ENCODE measurements at regions not wholly inside any gene's neighbourhood (a gene's known extent, or its start where the extent isn't known, plus 50 kb on each side); places are given as distances from the start of the nearest gene placed in this dataset.

DNA sequence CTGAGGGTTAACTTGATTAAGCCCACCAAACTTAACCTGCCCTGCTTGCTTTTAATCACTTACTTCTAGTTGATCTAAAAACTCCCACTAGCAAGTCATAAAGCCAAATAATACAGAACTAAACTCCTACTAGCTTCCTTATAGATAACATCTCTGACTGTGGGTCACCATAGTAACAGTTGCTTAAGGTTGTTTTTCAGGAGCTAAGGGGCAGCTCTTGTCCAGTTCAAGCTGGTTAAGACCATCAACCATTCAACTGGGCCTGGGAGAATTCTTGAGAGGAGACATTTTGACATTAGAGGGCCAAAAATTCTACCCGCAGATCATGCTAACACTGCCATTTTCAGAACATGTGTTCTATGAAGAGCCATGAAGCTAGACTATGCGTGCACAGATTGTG lies 67.0 kb downstream of the UCHL1 start:
- TF ChIP-seq, protein P1, sequence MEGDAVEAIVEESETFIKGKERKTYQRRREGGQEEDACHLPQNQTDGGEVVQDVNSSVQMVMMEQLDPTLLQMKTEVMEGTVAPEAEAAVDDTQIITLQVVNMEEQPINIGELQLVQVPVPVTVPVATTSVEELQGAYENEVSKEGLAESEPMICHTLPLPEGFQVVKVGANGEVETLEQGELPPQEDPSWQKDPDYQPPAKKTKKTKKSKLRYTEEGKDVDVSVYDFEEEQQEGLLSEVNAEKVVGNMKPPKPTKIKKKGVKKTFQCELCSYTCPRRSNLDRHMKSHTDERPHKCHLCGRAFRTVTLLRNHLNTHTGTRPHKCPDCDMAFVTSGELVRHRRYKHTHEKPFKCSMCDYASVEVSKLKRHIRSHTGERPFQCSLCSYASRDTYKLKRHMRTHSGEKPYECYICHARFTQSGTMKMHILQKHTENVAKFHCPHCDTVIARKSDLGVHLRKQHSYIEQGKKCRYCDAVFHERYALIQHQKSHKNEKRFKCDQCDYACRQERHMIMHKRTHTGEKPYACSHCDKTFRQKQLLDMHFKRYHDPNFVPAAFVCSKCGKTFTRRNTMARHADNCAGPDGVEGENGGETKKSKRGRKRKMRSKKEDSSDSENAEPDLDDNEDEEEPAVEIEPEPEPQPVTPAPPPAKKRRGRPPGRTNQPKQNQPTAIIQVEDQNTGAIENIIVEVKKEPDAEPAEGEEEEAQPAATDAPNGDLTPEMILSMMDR (IDR thresholded peaks at IDR 0.05; ENCODE audit: low read depth, low read length) = no peak
- DNase-seq (ENCODE audit: extremely low read depth, low read depth) = no peak

DNA sequence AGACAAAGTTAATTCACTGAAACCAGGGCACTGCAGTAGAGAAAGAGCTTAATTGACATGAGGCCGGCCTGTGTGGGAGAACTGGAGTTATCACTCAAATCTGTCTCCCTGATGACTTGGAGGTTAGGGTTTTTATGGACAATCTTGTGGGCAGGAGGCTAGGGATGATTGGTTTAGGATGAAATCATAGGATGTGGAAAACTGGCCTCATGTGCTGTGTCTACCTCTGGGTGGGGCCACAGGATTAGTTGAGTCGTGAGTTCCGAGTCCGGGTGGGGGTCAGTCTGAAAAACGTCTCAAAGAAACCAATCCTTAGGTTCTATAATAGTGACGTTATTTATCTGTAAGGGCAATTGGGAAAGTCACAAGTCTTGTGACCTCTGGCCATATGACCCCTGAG lies 68.1 kb downstream of the UCHL1 start:
- no peak for DNase-seq (ENCODE audit: extremely low read depth, low read depth)
- TF ChIP-seq, protein P1 (IDR thresholded peaks at IDR 0.05; ENCODE audit: low read depth, low read length) = no peak

DNA sequence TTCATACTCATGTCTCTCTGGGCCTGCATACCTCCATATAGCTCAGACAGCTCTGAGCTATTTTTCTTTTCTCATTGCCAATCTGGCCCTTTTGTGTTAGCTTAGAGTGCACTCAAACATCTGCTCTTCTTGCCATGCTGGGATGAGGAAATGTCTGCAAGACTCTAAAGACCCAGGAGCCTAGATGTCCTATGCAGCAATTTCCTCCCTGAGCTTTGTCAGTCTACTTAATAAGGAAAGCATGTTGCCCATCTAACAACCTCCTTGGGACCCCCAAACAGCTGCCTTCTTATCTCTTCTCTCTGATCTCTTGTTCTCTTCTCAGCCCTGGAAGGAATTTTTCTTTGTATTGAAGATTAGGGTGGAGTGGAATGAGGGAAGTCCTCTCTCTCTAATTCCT lies 69.2 kb downstream of the UCHL1 start:
- no peak for DNase-seq (ENCODE audit: extremely low read depth, low read depth)
- TF ChIP-seq, protein P1 (IDR thresholded peaks at IDR 0.05; ENCODE audit: low read depth, low read length) = no peak

DNA sequence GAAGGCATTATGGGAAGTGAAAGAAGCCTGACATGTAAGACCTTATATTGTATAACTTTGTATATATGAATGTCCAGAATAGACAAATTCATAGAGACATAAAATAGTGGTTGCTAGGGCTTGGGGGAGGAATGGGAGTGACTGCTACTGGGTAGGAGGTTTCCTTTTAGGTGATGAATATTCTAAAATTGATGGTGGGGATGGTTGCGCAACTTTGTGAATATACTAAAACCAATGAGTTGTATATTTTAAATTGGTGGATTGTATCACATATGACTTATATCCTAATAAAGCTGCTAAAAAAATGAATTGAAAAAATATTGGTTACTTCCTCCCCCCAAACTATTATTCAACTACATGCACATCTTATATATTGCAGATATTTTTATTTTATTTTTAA lies 70.0 kb downstream of the UCHL1 start:
- TF ChIP-seq, protein P1 (IDR thresholded peaks at IDR 0.05; ENCODE audit: low read depth, low read length) = no peak

DNA sequence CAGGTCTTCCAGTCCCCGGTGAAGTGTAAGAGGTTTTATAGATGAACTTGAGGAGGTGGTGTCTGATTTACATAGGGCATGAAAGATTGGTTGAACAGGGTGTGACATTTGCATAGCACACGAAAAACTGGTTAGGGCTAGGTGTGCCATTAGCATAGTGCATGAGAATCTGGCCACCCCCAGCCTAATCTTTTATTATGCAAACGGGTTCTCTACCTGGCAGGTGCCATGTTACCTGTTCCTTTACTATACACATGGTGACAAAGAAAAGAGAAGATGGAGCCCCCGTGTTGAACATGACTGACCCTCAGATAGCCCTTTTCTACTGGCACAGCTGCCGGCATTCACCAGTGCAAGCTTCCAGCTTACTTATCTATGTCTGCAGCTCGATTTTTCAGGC lies 71.0 kb downstream of the UCHL1 start:
- no peak for DNase-seq (ENCODE audit: extremely low read depth, low read depth)
- TF ChIP-seq, protein P1 (IDR thresholded peaks at IDR 0.05; ENCODE audit: low read depth, low read length) = no peak

More for the DNA sequence above, 70.0 kb downstream of the UCHL1 start:
- DNase-seq (ENCODE audit: extremely low read depth, low read depth) = no peak

DNA sequence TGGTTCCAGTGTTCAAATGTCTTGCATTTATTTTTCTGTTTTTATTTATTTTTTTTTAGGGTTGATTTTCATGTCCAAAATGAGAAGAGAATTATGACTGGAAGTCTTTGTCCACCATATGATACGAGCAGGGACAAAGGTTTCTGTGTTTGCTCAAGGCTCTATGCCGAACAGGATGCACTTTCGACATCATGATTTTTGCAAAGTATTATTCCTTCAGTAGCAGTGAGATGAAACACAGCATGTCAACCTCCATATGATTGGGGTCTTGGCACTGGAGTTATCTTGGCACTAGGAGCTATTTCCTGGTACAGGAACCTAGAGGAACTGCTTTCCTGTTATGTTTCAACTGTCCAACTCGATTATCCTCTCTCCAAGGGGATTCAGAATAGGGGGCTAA lies 72.6 kb downstream of the UCHL1 start:
- no peak for DNase-seq (ENCODE audit: extremely low read depth, low read depth)
- TF ChIP-seq, protein P1 (IDR thresholded peaks at IDR 0.05; ENCODE audit: low read depth, low read length) = no peak

DNA sequence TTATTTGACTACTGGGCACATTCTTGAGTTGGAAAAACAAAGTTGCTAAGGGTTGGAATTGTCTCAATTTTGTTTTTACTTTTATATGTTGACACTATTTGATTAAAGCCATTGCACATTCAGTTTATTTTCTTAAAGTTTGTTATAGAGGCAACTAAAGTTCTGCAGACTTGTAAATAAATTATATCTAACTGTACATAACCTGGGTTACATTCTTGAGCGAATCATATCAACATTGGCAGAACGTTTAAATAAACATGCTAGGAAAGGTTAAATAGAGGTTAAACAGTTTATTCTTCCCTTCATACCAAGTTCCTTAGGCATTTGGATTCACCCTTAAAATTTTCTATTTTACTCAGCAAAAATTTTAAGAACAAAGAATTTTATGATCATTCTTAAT lies 74.5 kb downstream of the UCHL1 start:
- TF ChIP-seq, protein P1 (IDR thresholded peaks at IDR 0.05; ENCODE audit: low read depth, low read length) = no peak
- no peak for DNase-seq (ENCODE audit: extremely low read depth, low read depth)

Data from AG09319 (cell line).